HG02610 (cell line): ENCODE measurements at regions not wholly inside any gene's neighbourhood (a gene's known extent, or its start where the extent isn't known, plus 50 kb on each side); places are given as distances from the start of the nearest gene placed in this dataset.

Experiments used
- ATAC-seq: cut with Tn5 transposase; IDR thresholded peaks from one replicate; pipeline ENCODE4 v1.9.1; 2021; ENCODE audit warnings: mild to moderate bottlenecking, moderate library complexity; ENCODE audit not compliant: unreplicated experiment

DNA sequence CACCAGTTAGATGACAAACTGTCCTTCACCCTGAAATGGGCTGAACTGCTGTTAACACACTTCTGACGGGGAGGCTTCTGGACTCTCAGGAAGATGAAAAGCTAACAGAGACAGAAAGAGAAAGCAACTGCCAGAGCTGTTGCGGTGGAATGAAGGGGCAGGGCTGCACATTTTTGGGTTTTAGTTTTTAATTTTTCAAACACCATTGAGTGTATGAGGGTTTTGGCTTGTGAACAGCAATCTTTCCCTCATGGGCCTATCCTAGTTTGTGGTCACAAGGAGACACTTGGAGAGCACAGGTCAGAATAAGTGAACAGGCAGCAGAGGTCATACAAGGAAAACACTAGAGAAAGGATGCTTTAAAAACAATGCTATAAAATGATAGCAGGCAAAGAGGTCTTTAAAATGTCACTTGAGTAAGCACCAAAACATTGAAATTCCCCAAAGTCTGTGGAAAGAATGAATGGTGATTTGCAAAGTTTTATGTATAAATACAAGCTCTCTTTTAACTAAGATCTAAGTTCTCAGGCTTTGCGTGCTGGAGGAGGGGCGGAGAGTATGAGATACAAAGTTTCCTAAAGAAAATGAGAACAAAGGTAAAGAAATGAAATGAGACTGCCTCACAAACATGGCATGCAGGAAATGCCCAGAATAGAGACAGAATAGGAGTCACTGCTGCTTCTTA lies 101.4 kb upstream of the GLI3 start:
- ATAC-seq: no peak

DNA sequence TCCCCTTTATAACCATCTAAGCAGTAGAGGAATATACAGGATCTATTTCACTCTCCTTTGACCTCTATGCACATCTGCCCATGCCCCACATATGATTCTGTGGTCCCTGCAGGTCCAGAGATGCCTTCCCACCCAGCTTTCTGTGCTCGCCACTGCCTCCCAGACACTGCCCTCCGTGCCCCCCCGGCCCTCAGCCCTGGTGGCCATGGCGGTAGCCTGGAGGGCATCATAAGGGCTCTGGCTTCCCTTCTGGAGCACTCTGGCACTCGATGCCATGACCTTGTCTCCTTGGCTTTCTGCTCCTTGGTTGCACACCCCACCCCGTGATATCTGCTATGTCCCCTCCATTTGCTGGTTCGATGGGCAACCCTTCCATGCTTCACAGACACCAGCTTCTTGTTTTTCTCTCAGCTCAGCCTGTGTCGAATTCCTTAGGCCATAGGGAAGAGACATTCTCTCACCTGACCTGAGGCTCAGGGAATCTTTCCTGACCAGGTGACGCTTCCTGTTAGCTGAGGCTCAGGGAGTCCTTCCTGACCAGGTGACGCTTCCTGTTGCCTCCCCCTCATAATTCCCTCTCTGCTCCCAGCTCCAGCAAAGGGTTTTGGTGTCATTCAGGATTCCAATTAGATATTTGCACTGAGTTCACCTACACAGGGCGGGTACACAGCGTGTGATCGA lies 100.4 kb upstream of the GLI3 start:
- ATAC-seq: no peak

DNA sequence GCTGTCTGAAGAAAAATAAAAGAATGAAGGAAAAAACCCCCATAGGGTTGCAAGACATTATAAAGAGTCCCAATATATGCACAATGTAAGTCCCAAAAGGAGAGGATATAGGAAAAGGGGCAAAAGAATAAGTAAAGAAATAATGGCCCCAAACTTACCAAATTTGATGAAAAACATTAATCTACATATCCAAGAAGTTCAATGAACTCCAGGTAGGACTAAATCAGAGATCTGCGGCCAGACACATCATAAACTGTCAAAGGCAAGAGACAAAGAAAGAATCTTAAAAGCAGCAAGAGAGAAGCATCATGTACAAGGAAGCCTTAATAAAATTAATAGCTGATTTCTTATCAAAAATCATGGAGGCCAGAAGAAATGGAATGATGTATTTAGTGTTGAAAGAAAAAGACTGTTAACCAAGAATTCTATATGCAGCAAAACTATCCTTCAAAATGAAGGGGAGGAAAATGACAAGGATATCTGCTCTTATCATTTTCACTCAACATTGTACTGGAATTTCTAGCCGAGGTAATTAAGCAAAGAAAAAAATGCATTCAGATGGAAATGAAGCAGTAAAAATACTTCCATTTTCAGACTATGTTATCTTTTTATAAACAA lies 95.7 kb upstream of the GLI3 start:
- no peak for ATAC-seq

DNA sequence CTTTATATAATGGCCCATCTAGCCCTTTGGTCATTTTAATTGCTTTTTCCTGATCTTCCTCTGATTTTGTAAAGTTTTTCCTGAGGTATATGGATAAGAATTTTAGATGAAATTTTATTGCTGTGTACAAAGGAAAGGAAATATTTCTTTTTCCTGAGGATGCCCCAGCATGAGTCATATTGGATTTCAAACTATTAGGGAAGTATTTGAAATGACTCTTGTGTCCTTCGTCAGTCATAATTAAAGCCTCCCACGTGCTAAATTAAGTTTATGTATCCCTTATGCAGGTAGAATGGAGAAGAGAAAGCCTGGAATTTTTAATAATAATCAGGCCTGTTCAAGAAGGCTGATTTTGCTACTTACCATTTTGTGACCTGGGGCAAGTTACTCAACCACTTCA lies 82.6 kb upstream of the GLI3 start:
- ATAC-seq: no peak

DNA sequence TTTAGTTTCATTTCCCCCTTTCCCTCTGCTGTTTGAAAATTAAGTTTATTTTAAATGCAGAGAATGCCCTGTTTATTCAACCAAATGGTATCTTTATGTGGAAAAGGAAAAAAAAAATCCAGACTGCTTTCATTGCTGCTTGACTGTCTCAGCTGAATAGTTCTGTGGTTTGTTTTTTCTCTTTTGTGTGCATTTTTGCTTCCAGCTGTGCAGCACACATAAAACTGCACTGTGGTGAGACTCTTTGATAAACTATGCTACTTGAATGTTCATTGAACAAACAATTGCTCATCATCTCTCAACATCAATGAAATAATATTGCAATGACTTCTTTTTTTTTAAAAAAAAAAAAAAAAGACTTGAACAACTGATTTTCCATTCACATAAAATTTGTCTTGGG lies 78.6 kb upstream of the GLI3 start:
- no peak for ATAC-seq

DNA sequence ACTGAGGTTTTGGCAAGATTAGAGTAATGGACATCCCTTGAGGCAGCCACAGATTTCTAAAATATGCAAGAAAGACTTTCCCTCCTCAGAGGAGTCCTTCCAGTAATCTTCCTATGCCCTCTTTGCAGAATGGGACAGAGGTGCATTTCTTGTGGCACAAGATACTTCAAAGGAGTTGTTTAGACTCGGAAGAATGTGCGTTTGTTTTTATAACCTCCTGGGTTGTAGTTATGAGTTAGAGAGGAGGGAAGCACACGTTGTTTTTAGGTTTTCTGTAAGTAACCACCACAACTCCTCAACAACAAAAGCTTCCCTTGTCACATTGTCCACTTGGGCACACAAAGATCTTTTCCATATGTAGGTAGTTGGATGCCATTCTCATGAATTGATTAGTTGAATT lies 78.1 kb upstream of the GLI3 start:
- no peak for ATAC-seq

DNA sequence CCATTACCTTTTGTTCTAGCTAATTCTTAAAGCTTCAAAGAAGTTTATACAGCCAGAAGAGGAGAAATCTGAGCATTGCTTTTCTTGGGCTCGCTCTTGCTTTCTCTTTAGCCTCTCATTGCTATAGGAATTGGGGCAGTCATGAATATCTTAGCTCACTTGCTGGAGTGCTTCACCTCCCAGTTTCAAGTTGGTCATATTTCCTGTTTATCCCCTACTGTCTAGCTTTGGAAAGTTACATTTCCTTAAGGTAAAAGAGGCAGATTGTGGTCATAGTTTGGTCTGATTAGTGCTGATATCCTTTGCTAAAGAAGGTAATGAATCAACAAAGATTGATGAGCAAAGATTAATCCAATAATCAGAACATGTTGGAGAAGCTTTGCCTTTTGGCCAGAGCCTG lies 77.7 kb upstream of the GLI3 start:
- ATAC-seq: no peak

DNA sequence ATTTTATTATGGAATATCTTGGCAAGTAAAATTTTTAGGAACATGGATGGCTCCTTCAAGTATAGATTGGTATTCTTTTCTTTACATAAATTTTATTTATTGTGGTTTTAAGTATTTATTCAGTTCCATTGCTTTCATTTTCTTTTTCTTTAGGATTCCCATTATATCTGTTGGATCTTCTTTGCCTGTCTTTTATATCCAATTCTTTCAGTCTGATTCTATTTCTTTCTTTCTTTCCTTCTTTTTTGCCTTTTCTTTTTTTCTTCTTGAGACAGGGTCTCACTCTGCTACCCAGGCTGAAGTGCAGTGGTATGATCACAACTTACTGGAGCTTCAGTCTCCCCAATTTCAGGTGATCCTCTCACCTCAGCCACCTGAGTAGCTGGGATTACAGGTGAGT lies 74.2 kb upstream of the GLI3 start:
- ATAC-seq: no peak

DNA sequence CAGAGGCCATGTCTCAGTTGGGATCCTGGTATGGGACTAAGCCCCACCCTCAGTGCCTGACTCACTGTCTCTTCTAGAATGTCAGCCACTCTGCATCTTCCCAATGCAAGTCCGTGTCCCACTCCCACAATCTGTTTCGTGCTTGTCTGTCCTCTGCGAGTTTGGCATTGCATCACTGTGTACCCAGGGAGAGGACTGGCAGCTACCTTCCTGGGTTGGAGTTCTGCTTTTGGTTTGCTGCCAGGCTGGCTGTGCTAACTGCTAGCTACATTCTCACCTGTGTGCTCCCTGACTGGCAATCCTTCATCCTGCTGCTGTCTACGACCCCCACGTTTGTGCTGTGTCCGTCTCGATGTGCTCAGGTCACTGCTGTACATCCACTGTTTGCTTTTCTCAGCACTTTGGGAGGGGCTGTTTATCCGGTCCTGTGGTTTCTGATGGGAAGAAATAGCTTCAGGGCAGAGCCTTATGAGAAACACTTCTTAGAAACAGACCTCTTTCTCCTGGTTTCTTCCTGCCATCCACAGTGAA lies 56.0 kb upstream of the GLI3 start:
- no peak for ATAC-seq

DNA sequence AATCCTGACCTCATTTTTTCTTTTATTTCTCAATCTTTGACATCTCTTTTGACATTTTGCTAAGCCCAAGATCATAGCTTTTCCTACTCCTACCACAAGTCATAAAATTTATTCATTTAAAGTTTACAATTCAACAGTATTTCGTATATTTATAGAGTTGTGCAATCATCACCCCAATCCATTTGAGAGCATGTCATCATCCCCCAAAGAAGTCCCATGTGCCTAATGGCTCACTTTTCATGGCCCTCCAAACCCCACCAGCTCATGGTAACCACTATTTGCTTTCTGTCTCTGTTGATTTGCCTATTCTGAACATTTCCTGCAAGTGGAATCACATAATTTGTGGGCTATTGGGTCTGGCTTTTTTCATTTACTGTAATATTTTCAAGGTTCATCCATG lies 52.5 kb upstream of the GLI3 start:
- no peak for ATAC-seq
